MCF 10A (cell line): ENCODE measurements at regions not wholly inside any gene's neighbourhood (a gene's known extent, or its start where the extent isn't known, plus 50 kb on each side); places are given as distances from the start of the nearest gene placed in this dataset.

Source experiments
- BruUV-seq: library from RNA; stranded (reverse); fragments of 400-500 nt; replicated peaks from 2 replicates; lab custom pipeline; 2021; lab: Mats Ljungman, UMichigan
- CTCF ChIA-PET: fragments of 300-600 bp; sonication (Branson Sonifier 250); formaldehyde crosslinking; extraction: SDS; loops from one replicate; lab custom pipeline; 2021; ENCODE audit warnings: antibody characterized with exemption, inconsistent platforms; lab: Yijun Ruan, JAX
- POLR2A ChIA-PET: fragments of 300-600, 350-650 bp; sonication (Branson Sonifier 250); formaldehyde crosslinking; extraction: SDS; loops from one replicate; lab custom pipeline; 2020; ENCODE audit warnings: antibody characterized with exemption, inconsistent platforms; lab: Yijun Ruan, JAX
- DNase-seq: peaks from one replicate; pipeline ENCODE4 v3.0.0-alpha.2; 2018; ENCODE audit not compliant: unreplicated experiment
- H3K27ac Mint-ChIP-seq: one replicate; pipeline ENCODE4 v1.8.0; 2022; ENCODE audit warnings: mild to moderate bottlenecking, low read depth, mixed read lengths; ENCODE audit not compliant: unreplicated experiment
- H3K27me3 Mint-ChIP-seq: one replicate; pipeline ENCODE4 v1.8.0; 2022; ENCODE audit warnings: mixed read lengths; ENCODE audit not compliant: insufficient read depth, unreplicated experiment
- H3K36me3 Mint-ChIP-seq: one replicate; pipeline ENCODE4 v1.8.0; 2022; ENCODE audit warnings: mild to moderate bottlenecking, moderate library complexity, mixed read lengths; ENCODE audit not compliant: insufficient read depth, unreplicated experiment
- H3K4me1 Mint-ChIP-seq: one replicate; pipeline ENCODE4 v1.8.0; 2022; ENCODE audit warnings: mixed read lengths; ENCODE audit not compliant: insufficient read depth, unreplicated experiment
- H3K4me3 Mint-ChIP-seq: one replicate; pipeline ENCODE4 v1.8.0; 2022; ENCODE audit warnings: mild to moderate bottlenecking, moderate library complexity, mixed read lengths; ENCODE audit not compliant: unreplicated experiment
- H3K9me3 Mint-ChIP-seq: one replicate; pipeline ENCODE4 v1.8.0; 2022; ENCODE audit warnings: mixed read lengths; ENCODE audit not compliant: unreplicated experiment
- CTCF ChIP-seq: fragments of 200-600 bp; IDR thresholded peaks from one replicate; pipeline ENCODE4 v1.8.0; 2022; ENCODE audit warnings: antibody characterized with exemption, mild to moderate bottlenecking; ENCODE audit not compliant: unreplicated experiment
- intact Hi-C: fragments of 100-400 bp; cut with micrococcal nuclease; formaldehyde crosslinking; loops from 2 replicates; pipeline ENCODE4 v1.14.1; 2022

DNA sequence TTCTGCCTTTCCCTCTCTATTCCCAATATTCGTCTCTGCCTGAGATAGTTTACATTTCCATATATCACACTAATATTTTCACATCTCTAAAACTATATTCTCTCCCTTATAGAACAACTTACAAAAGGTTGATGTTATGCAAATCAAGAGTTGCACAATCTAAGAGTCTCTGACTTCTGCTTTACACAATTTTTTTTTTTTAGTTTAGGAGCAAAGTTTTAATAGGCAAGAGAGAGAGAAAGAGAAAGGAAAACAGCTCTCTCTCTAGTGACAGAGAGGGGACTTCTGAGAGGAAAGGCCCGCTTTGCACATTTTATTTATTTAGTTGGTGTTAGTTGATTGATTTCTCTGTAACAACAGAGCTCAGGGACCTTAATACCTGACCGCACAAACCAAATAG, 380.2 kb downstream of the TXNL1 start:
- peaks cover 6% of the 10 kb centered on the region for H3K4me1 Mint-ChIP-seq
- H3K9me3 Mint-ChIP-seq, result peaks cover 7% of the 10 kb centered on the region
- H3K36me3 Mint-ChIP-seq, result no peaks in the 10 kb centered on the region
- intact Hi-C loops, result no loop called here
- H3K27me3 Mint-ChIP-seq, result no peaks in the 10 kb centered on the region
- ChIA-PET POLR2A (no interaction called here), CTCF (interaction anchor here (0.6 to 0.7 kb wide), 3 partner anchors 9 to 966 kb away, joined by 3 to 5 read pairs (median 4); no protein-coding TSS in a partner anchor)
- no peak for DNase-seq
- no peak overlapping the region for H3K4me3 Mint-ChIP-seq
- TF ChIP-seq CTCF, result no peak
- no peak overlapping the region for H3K27ac Mint-ChIP-seq
- BruUV-seq, result no TSS peak

DNA sequence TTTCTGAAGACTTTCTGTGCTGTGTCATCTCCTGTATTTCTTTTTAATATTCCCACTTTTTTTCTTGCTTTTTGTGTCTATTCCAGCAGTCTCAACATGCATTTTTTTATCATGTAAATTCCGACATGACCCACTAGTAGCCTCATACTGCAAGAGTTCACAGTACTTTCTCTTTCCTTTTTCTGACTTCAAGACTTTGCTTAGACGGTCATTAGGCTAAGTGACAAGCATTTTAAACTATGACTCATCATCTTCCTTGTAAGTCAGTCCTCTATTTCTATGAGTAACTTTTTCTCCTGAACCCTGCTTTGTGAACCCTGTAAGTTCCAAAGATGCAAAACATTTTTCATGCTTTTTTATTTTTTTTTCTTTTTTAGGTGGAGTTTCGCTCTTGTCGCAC, 381.2 kb downstream of the TXNL1 start:
- Mint-ChIP-seq H3K27me3 (no peaks in the 10 kb centered on the region), H3K9me3 (peaks cover 7% of the 10 kb centered on the region), H3K36me3 (no peaks in the 10 kb centered on the region), H3K4me3 (no peak overlapping the region), H3K27ac (peak overlapping the region; percentile 7), H3K4me1 (peaks cover 6% of the 10 kb centered on the region)
- ChIA-PET POLR2A (no interaction called here), CTCF (interaction anchor here (0.6 kb wide), 1 partner anchor 259 kb away, joined by 3 read pairs; no protein-coding TSS in a partner anchor)
- intact Hi-C loops, result no loop called here
- no TSS peak for BruUV-seq
- DNase-seq, result peak; percentile 42
- TF ChIP-seq CTCF, result no peak

DNA sequence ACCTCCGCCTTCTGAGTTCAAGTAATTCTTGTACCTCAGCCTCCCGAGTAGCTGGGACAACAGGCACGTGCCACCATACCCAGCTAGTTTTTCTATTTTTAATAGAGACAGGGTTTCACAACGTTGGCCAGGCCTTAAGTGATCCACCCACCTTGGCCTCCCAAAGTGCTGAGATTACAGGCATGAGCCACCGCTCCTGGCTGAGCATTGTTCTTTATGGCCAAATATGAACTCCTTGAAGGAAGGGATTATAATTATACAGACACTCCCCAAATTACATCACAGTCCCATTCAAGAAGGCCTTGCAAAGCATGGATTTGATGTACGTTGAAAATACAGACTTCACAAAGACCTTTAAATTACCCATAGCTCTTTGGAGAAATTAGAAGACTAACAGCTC, 381.7 kb downstream of the TXNL1 start:
- ChIA-PET POLR2A (interaction anchor here (0.7 kb wide), 1 partner anchor 132 kb away, joined by 3 read pairs; no protein-coding TSS in a partner anchor), CTCF (interaction anchor here (0.6 to 1.2 kb wide), 2 partner anchors 9 to 258 kb away, joined by 3 read pairs; no protein-coding TSS in a partner anchor)
- TF ChIP-seq CTCF, result no peak
- H3K9me3 Mint-ChIP-seq, result peaks cover 7% of the 10 kb centered on the region
- peak overlapping the region; percentile 7 for H3K27ac Mint-ChIP-seq
- H3K4me3 Mint-ChIP-seq, result no peak overlapping the region
- H3K27me3 Mint-ChIP-seq, result no peaks in the 10 kb centered on the region
- BruUV-seq, result no TSS peak
- H3K4me1 Mint-ChIP-seq, result peaks cover 6% of the 10 kb centered on the region
- H3K36me3 Mint-ChIP-seq, result no peaks in the 10 kb centered on the region
- intact Hi-C loops, result no loop called here
- DNase-seq, result no peak

DNA sequence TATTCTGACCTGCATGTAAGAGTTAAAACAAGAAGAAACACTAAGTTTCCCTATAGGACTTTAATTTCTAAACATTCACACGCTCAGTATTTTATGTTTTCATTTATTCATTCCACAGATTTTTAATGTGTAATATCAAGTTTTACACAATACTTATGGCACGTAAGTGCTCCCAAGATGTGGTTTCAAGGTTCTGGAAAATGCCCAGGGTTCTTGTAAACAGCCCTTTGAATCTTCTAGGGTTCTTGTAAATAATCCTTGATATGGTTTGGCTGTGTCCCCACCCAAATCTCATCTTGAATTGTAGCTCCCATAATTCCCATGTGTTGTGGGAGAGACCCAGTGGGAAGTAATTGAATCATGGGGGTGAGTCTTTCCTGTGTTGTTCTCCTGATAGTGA, 383.0 kb downstream of the TXNL1 start:
- ChIA-PET POLR2A (no interaction called here), CTCF (interaction anchor here (1.0 to 1.2 kb wide), 2 partner anchors 8 to 840 kb away, joined by 3 read pairs; no protein-coding TSS in a partner anchor)
- no peak for TF ChIP-seq CTCF
- H3K27me3 Mint-ChIP-seq, result no peaks in the 10 kb centered on the region
- H3K27ac Mint-ChIP-seq, result no peak overlapping the region
- BruUV-seq, result no TSS peak
- DNase-seq, result no peak
- no peaks in the 10 kb centered on the region for H3K36me3 Mint-ChIP-seq
- peaks cover 7% of the 10 kb centered on the region for H3K9me3 Mint-ChIP-seq
- intact Hi-C loops, result no loop called here
- peaks cover 6% of the 10 kb centered on the region for H3K4me1 Mint-ChIP-seq
- H3K4me3 Mint-ChIP-seq, result no peak overlapping the region
